HG02763 (cell line): ENCODE measurements at regions not wholly inside any gene's neighbourhood (a gene's known extent, or its start where the extent isn't known, plus 50 kb on each side); places are given as distances from the start of the nearest gene placed in this dataset.
"Not testable (repeated sequence)": the region's sequence is repeated elsewhere in the genome, so short reads cannot be mapped to it uniquely, and the experiment has no call there.

Experiments
- ATAC-seq: cut with Tn5 transposase; IDR thresholded peaks from one replicate; pipeline ENCODE4 v1.9.1; 2021; ENCODE audit warnings: mild to moderate bottlenecking, moderate library complexity; ENCODE audit not compliant: unreplicated experiment

DNA sequence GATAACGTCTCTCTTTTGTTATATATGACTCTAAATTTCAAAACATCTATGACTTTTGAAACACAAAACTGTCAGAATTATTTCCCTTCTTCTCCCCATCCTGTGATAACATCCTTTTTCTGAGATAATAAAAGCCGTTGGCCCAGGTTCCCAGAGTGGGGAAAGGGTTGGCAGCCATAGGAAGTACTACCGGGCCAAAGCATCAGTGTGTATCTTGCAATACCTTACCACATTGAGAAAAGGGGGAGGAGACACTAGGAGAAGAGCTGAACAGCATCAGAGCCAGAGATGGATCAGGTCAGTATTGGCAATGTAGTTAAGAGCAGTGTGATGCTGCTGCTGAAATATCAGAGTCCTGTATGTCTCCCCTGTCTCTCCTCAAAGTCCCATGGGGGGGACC, 210.0 kb upstream of the PROK2 start:
- ATAC-seq: no peak

- ATAC-seq: no peak
Measured at GRCh38 chr3:71994203-71994602, 209.3 kb upstream of the PROK2 start.

- no peak for ATAC-seq
Measured at GRCh38 chr3:71991681-71992080, 206.7 kb upstream of the PROK2 start.

GRCh38 chr3:71991046-71991445, 206.1 kb upstream of the PROK2 start:
- ATAC-seq: no peak

- ATAC-seq: no peak
Measured at GRCh38 chr3:71990545-71990944, 205.6 kb upstream of the PROK2 start.

DNA sequence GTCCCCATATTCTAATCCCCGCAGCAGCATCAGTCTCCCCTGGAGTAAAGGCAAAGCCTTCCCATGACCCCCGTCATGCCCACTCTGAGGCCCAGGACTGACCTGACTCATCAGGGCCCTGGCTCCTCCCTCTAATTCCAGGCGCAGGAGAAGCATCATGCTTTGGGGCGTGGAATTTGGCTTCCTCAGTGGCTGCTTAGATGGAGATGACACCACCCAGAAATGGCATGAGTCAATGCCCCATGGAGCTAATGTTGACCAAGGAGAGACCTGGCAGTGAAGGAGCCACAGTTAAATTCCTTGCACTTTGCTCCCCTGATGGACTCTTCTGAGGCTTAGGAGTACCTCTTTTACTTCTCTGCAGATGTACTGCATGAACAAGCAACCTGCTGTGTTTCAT, 204.2 kb upstream of the PROK2 start:
- ATAC-seq: no peak

DNA sequence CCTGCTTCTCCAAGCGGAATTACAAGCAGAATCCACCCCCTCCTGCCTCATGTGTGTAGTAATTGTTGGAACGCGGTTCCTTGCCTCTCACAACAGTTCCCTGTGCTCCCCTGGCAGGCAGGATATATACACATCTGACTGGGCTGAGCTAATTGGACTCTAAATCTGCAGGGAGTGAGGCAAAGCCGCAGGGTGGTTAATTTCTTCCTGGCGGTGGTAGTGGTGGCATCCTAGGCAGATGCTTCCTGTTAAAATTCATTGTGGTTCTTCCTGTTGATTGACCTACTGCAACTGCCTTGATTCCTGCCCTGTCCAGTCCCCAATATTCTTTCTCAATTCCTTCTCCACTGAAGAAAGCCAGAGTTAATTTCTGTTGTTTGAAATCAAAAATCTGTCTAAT, 202.9 kb upstream of the PROK2 start:
- no peak for ATAC-seq

GRCh38 chr3:71987089-71987735, 202.3 kb upstream of the PROK2 start:
- ATAC-seq: no peak

- no peak for ATAC-seq
Measured at GRCh38 chr3:71986606-71987005, 201.7 kb upstream of the PROK2 start.

GRCh38 chr3:71984843-71985613, 200.1 kb upstream of the PROK2 start:
- peak; percentile 92 for ATAC-seq

GRCh38 chr3:71983694-71984093, 198.7 kb upstream of the PROK2 start:
- no peak for ATAC-seq

DNA sequence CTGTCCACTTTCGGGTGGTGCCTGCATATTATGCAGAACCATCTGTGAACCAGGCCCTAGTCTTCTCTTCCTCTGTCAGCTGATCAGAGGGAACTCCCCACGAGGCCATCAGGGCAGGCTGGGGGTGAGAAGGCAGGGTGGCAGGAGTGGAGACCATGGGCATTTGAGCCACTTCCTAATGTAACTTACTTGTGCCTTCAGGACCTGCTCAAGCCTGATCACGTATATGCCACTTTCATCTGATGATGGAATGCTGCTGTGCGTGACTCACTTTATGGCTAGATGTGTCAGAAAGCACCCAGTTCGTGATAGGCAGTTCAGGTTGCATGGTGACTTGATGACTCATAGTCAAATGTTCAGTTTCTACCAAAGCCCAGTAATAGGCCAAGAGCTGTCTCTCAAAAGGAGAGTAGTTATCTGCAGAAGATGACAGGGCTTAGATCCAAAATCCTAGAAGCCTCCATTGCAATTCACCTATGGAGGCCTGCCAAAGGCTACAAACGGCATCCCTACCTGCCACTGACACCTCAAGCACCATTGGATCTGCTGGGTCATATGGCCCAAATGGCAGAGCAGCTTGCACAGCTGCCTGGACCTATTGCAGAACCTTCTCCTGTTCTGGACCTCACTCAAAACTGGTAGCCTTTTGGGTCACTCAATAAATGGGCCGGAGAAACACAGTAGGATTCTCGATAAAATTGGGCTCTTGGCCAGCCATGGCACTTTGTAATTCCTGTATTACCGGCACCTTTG, 197.7 kb upstream of the PROK2 start:
- ATAC-seq: not testable (repeated sequence)

DNA sequence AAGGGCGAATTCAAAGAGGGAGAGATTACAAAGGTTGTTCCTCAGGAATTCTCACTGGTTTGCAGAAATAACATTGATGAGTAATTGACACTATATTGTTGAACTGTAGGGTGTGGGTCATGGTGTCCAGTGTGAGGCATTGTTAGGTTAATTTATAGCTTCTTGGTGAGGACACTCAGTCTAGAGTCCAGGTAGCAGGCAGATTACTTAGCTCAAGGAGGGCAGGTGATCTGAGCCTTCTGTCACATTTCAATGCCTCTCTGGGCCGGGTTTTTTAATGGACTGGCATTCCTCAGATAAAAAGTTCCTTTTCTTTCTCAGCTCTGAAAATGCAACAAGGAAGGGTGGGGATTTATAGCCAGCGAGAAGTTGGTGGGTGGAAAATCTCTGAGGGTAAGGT, 194.2 kb upstream of the PROK2 start:
- no peak for ATAC-seq

GRCh38 chr3:71978150-71978721, 193.3 kb upstream of the PROK2 start:
- peak; percentile 80 for ATAC-seq

- ATAC-seq: no peak
Measured at GRCh38 chr3:71977525-71977924, 192.6 kb upstream of the PROK2 start.

DNA sequence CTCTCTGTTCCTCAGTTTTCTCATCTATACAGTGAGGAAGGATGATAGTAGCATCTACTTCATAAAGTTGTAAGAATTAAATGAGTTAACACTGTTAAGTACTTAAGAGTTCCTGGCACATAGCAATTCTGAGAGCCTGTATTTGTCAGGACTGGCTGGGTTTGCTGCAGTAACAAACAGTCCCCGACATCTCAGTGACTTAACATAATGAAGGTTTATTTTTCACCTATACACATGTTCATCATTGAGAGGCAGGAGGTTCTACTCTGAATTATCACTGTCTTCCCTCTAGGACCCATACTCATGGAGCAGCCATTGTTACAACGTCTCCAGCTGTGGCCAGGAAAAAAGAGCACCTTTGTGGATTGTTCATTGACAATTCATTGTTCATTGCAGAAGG, 190.6 kb upstream of the PROK2 start:
- no peak for ATAC-seq

- ATAC-seq: no peak
Measured at GRCh38 chr3:71974786-71975185, 189.8 kb upstream of the PROK2 start.

GRCh38 chr3:71973274-71974030, 188.5 kb upstream of the PROK2 start:
- ATAC-seq: no peak

DNA sequence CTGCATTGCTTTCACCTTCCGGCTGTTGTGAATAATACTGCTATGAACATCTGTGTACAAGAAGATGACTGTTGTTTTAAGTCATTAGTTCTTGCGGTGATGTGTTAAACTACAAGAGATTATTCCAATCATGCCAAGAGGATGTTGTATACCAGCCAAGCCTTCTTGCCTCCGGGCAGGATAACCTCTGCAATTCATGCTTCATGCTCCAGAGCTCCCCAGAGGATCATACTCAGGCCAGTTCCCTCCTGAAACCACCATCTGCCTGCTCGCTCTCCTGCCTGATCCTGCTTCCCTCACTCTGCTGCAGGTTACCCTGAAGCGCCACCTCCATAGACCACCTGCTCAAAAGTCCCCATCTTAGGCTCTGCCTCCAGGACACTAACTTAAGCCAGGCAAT, 187.1 kb upstream of the PROK2 start:
- no peak for ATAC-seq

DNA sequence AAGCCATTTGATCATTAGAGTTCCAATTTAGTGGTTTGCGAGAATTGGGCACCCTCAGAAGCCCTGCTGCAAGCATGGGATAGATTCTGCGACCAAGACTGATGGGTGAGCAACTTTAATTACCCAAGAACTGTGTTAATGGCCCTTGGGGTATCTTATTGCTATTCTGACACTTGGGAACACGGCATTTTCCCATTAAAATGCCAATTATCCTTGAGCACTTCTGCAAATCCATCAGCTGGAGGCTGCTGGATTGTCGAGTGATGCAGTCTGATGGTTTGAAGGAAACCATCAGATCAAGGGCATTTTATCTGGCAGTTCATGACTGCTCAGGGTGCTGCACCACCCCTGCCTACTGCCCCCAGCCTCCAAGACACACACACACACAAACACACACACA, 183.6 kb upstream of the PROK2 start:
- ATAC-seq: no peak

DNA sequence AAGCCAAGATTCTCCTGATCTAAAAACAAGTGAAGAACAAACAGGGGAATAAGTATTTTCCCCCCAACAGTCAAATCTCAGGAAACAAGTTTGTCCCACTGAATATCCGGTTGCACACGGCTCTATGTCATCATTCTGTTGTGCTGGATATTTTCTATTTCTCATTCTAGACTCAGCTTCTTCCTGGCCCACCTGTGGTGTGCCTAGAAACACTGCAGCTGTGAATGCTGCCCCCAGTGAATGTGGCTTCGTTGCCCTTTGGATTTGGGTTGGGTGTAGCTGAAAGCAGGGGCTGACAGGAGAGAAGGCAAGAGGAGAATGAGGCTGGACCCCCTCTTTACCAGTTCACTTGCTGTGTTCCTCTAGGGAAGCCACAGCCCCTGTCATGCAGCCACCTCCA, 181.2 kb upstream of the PROK2 start:
- ATAC-seq: no peak
